Astrocyte (in vitro differentiated cells and primary cell): ENCODE measurements at regions not wholly inside any gene's neighbourhood (a gene's known extent, or its start where the extent isn't known, plus 50 kb on each side); places are given as distances from the start of the nearest gene placed in this dataset.

Source experiments
- DNase-seq: peaks from one replicate; pipeline ENCODE4 v3.0.0-alpha.2; 2010; ENCODE audit warnings: low read depth
- FAIRE-seq: peaks from 2 replicates; lab custom pipeline; 2011; peaks lifted over from hg19 to GRCh38; lab: Jason Lieb, UNC
- H2AFZ ChIP-seq: 2 replicates; pipeline ENCODE4 v1.6.0; 2012; ENCODE audit warnings: low read depth, low read length, inconsistent platforms
- H3K27ac ChIP-seq: 2 replicates; pipeline ENCODE4 v1.5.1; 2011; ENCODE audit warnings: low read depth, low read length, inconsistent platforms
- H3K27me3 ChIP-seq: 2 replicates; pipeline ENCODE4 v1.6.0; 2011; ENCODE audit warnings: low read length, inconsistent platforms; ENCODE audit not compliant: insufficient read depth
- H3K36me3 ChIP-seq: 2 replicates; pipeline ENCODE4 v1.5.1; 2011; ENCODE audit warnings: low read length, inconsistent platforms; ENCODE audit not compliant: insufficient read depth
- H3K4me1 ChIP-seq: 2 replicates; pipeline ENCODE4 v1.5.1; 2011; ENCODE audit warnings: low read length, inconsistent platforms; ENCODE audit not compliant: insufficient read depth
- H3K4me2 ChIP-seq: 2 replicates; pipeline ENCODE4 v1.6.0; 2012; ENCODE audit warnings: low read length, inconsistent platforms
- H3K4me3 ChIP-seq: 2 replicates; pipeline ENCODE4 v1.5.1; 2011; ENCODE audit warnings: low read depth, mild to moderate bottlenecking, low read length, inconsistent platforms; ENCODE audit not compliant: insufficient read depth
- H3K79me2 ChIP-seq: 2 replicates; pipeline ENCODE4 v1.6.0; 2012; ENCODE audit warnings: mild to moderate bottlenecking, low read length, inconsistent platforms; ENCODE audit not compliant: insufficient read depth
- H3K9ac ChIP-seq: 2 replicates; pipeline ENCODE4 v1.6.0; 2012; ENCODE audit warnings: mild to moderate bottlenecking, low read length, inconsistent platforms
- H3K9me3 ChIP-seq: 2 replicates; pipeline ENCODE4 v1.5.1; 2012; ENCODE audit warnings: low read depth, mild to moderate bottlenecking, low read length, inconsistent platforms; ENCODE audit not compliant: insufficient read depth
- H4K20me1 ChIP-seq: 2 replicates; pipeline ENCODE4 v1.6.0; 2012; ENCODE audit warnings: low read length, inconsistent platforms; ENCODE audit not compliant: insufficient read depth
- H3K27ac Mint-ChIP-seq: one replicate; pipeline ENCODE4 v1.8.0; 2021; ENCODE audit warnings: mild to moderate bottlenecking, mixed read lengths; ENCODE audit not compliant: unreplicated experiment
- H3K27me3 Mint-ChIP-seq: one replicate; pipeline ENCODE4 v1.8.0; 2021; ENCODE audit warnings: low read depth, mixed read lengths; ENCODE audit not compliant: unreplicated experiment
- H3K36me3 Mint-ChIP-seq: one replicate; pipeline ENCODE4 v1.8.0; 2021; ENCODE audit warnings: low read depth, mixed read lengths; ENCODE audit not compliant: unreplicated experiment
- H3K4me1 Mint-ChIP-seq: one replicate; pipeline ENCODE4 v1.8.0; 2021; ENCODE audit warnings: low read depth, mixed read lengths; ENCODE audit not compliant: unreplicated experiment
- H3K4me3 Mint-ChIP-seq: one replicate; pipeline ENCODE4 v1.8.0; 2021; ENCODE audit warnings: mild to moderate bottlenecking, moderate library complexity, mixed read lengths; ENCODE audit not compliant: unreplicated experiment
- H3K9me3 Mint-ChIP-seq: one replicate; pipeline ENCODE4 v1.8.0; 2021; ENCODE audit warnings: mild to moderate bottlenecking, mixed read lengths; ENCODE audit not compliant: unreplicated experiment
- CTCF ChIP-seq: IDR thresholded peaks from 2 replicates; pipeline ENCODE4 v1.5.1; 2011; ENCODE audit warnings: low read depth, mild to moderate bottlenecking, inconsistent platforms, low read length, moderate library complexity; ENCODE audit not compliant: insufficient read depth
- EZH2 ChIP-seq: IDR thresholded peaks from 2 replicates; pipeline ENCODE4 v1.6.1; 2012; ENCODE audit warnings: mild to moderate bottlenecking, low read length, inconsistent platforms; ENCODE audit not compliant: insufficient read depth

DNA sequence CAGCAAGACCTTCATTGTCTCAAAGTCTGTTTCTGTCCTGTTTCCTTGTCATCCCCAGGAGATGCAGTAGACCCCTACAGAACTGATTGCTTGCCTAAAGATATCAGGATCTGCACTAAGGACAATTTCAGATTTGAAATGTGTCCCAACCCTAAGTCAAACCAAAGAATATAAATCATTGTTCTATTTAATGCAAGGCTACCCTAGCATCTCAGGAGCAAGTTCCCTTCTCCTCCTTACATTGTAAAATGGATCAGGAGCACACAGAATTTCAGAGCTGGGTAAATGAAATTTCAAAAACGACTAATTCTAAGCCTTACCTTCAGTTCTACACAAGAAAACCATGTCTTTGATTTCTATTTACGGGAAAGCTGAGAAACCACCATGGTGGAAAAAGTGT is 360.9 kb upstream of the KCNH8 start:
- H3K9me3 ChIP-seq = no peaks in the 10 kb centered on the region
- no peak for TF ChIP-seq EZH2
- no peak for TF ChIP-seq CTCF
- Mint-ChIP-seq H3K36me3 (no peaks in the 10 kb centered on the region), H3K4me1 (no peaks in the 10 kb centered on the region), H3K9me3 (no peaks in the 10 kb centered on the region), H3K4me3 (no peak overlapping the region), H3K27ac (no peak overlapping the region), H3K27me3 (no peaks in the 10 kb centered on the region)
- FAIRE-seq (no peak), DNase-seq (no peak)
- no peaks in the 10 kb centered on the region for H4K20me1 ChIP-seq
- H3K9ac ChIP-seq = no peak overlapping the region
- no peaks in the 10 kb centered on the region for H3K4me1 ChIP-seq
- H3K4me2 ChIP-seq = no peak overlapping the region
- no peaks in the 10 kb centered on the region for H3K27me3 ChIP-seq
- H2AFZ ChIP-seq = no peak overlapping the region
- no peak overlapping the region for H3K4me3 ChIP-seq
- H3K27ac ChIP-seq = no peak overlapping the region
- H3K79me2 ChIP-seq = no peaks in the 10 kb centered on the region
- H3K36me3 ChIP-seq = no peaks in the 10 kb centered on the region

- Mint-ChIP-seq H3K4me3 (no peak overlapping the region), H3K36me3 (no peaks in the 10 kb centered on the region), H3K4me1 (no peaks in the 10 kb centered on the region), H3K27ac (no peak overlapping the region), H3K27me3 (no peaks in the 10 kb centered on the region), H3K9me3 (no peaks in the 10 kb centered on the region)
- H3K27me3 ChIP-seq = no peaks in the 10 kb centered on the region
- H3K9ac ChIP-seq = no peak overlapping the region
- H3K79me2 ChIP-seq = no peaks in the 10 kb centered on the region
- TF ChIP-seq EZH2 (no peak), CTCF (no peak)
- no peaks in the 10 kb centered on the region for H3K36me3 ChIP-seq
- H3K27ac ChIP-seq = no peak overlapping the region
- no peaks in the 10 kb centered on the region for H3K9me3 ChIP-seq
- H3K4me3 ChIP-seq = no peak overlapping the region
- no peaks in the 10 kb centered on the region for H4K20me1 ChIP-seq
- no peak overlapping the region for H3K4me2 ChIP-seq
- no peak for DNase-seq
- H3K4me1 ChIP-seq = no peaks in the 10 kb centered on the region
- no peak overlapping the region for H2AFZ ChIP-seq
- no peak for FAIRE-seq
Measured at GRCh38 chr3:18786650-18787323, 361.5 kb upstream of the KCNH8 start.

- TF ChIP-seq CTCF (no peak), EZH2 (no peak)
- DNase-seq (no peak), FAIRE-seq (no peak)
- H3K9ac ChIP-seq = no peak overlapping the region
- peaks cover 3% of the 10 kb centered on the region for H3K9me3 ChIP-seq
- H3K4me2 ChIP-seq = no peak overlapping the region
- Mint-ChIP-seq H3K4me3 (no peak overlapping the region), H3K27ac (no peak overlapping the region), H3K4me1 (no peaks in the 10 kb centered on the region), H3K36me3 (no peaks in the 10 kb centered on the region), H3K9me3 (no peaks in the 10 kb centered on the region), H3K27me3 (no peaks in the 10 kb centered on the region)
- H3K36me3 ChIP-seq = no peaks in the 10 kb centered on the region
- H3K4me1 ChIP-seq = no peaks in the 10 kb centered on the region
- H2AFZ ChIP-seq = no peak overlapping the region
- H4K20me1 ChIP-seq = no peaks in the 10 kb centered on the region
- H3K79me2 ChIP-seq = no peaks in the 10 kb centered on the region
- no peak overlapping the region for H3K4me3 ChIP-seq
- H3K27me3 ChIP-seq = no peaks in the 10 kb centered on the region
- no peak overlapping the region for H3K27ac ChIP-seq
Measured at GRCh38 chr3:18782191-18782590, 357.1 kb upstream of the SATB1 start.
